GM12873 (cell line): ENCODE measurements at regions not wholly inside any gene's neighbourhood (a gene's known extent, or its start where the extent isn't known, plus 50 kb on each side); places are given as distances from the start of the nearest gene placed in this dataset.

ENCODE experiments used
- TF ChIP-seq, protein P1 (sequence below): IDR thresholded peaks from 2 replicates; pipeline ENCODE4 v1.5.1; 2012; ENCODE audit warnings: low read depth, mild to moderate bottlenecking, moderate library complexity, low read length, control low read depth; ENCODE audit not compliant: insufficient read depth; ENCODE audit errors: missing control alignments

DNA sequence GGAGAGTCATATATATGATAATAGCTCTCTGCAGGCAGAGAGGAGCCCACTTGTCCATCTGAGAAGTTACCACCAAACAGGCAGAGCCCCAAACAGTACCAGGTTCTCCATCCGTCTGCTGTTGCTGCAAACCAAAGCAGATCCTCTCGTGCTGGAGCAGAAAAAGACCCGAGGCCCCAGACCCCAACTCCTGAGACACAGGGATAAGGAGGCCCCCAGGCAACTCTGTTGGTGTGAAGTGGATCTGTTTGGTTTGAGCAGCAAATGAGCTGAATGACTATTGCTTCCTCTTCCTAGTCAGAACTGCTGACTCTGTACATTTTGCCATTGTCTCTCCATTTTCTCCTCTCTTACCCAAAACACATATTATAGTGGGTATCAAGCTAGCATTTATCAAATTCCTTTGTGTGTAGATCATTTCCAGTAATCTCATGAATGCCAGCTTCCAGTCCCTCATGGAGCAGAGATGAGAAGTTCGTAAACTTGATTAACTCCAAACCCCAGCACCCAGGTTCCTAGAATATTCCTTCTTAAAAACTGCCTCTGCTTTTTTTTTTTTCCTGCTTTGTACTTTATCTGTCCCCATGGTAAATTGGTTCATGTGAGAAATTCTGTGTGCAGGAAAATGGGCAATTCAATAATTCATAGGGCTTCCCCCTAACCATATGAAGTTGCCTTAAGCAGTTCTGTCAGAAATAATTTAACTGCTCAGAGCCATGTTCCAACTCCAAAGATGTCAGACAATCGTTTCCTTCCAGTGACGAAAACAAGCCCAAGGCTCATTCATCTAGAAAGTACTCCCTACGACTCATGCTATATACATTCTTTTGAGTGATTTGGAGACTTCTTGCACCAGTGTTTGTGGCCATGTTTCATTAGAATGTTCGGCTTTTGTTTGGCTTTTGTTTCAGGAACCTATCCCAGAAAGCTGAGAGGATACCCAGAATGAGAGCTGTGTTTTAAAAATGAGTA, 98.6 kb upstream of the ATXN3L start:
- TF ChIP-seq, protein P1, sequence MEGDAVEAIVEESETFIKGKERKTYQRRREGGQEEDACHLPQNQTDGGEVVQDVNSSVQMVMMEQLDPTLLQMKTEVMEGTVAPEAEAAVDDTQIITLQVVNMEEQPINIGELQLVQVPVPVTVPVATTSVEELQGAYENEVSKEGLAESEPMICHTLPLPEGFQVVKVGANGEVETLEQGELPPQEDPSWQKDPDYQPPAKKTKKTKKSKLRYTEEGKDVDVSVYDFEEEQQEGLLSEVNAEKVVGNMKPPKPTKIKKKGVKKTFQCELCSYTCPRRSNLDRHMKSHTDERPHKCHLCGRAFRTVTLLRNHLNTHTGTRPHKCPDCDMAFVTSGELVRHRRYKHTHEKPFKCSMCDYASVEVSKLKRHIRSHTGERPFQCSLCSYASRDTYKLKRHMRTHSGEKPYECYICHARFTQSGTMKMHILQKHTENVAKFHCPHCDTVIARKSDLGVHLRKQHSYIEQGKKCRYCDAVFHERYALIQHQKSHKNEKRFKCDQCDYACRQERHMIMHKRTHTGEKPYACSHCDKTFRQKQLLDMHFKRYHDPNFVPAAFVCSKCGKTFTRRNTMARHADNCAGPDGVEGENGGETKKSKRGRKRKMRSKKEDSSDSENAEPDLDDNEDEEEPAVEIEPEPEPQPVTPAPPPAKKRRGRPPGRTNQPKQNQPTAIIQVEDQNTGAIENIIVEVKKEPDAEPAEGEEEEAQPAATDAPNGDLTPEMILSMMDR: no peak

DNA sequence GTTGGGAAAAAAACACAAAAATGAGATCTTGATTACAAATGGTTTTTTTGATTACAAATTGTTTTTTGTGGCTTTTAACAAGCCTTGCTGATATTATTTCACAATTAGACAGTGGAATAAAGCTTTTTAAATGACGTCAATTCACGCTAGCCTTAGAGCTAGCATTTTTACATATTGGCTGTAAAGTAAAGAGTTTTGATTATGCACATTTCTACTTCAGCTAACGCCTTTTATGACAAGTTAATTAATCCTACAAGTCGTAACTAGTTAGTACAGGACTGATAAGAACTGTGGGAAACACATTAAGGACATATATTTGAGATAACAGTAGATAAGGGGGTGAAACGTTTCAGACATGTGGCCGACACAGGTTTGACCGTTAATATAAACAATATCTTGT, 95.7 kb upstream of the ATXN3L start:
- TF ChIP-seq, protein P1: no peak

DNA sequence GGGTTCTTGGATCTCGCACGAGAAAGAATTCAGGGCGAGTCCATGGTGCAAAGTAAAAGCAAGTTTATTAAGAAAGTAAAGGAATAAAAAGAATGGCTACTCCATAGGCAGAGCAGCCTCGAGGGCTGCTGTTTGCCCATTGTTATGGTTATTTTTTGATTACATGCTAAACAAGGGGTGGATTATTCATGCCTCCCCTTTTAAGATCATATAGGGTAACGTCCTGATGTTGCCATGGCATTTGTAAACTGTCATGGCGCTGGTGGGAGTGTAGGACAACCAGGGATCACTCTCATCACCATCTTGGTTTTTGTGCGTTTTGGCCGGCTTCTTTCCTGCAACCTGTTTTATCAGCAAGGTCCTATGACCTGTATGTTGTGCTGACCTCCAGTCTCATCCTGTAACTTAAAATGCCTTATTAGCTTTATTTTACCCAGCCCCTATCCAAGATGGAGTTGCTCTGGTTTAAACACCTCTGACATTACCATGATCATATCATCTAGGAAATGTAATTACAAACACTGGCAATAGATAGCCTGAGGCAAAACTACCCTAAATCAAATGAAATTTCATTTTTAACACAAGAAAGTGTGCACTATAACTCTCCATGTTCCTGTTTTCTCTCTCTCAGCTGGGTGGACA, 94.3 kb upstream of the ATXN3L start:
- TF ChIP-seq, protein P1: no peak

DNA sequence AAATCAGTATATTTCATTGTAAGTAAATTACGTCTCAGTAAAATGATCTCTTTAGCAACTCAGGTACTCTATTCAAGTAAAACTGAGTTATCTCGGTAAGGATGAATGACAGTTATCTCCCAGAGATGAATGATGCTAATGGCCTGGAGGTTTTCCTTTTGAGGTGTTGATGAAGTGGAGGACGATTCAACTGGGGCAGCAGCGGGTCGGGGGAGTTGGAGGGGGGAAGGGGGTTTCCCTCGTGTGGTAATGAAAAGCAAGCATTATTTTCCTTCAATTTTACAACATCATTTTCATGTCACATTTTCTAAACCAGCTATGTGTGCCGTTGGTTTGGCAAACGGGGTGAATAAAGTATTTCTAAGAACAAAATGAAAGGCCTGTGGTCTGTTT, 92.4 kb upstream of the ATXN3L start:
- TF ChIP-seq, protein P1: no peak

DNA sequence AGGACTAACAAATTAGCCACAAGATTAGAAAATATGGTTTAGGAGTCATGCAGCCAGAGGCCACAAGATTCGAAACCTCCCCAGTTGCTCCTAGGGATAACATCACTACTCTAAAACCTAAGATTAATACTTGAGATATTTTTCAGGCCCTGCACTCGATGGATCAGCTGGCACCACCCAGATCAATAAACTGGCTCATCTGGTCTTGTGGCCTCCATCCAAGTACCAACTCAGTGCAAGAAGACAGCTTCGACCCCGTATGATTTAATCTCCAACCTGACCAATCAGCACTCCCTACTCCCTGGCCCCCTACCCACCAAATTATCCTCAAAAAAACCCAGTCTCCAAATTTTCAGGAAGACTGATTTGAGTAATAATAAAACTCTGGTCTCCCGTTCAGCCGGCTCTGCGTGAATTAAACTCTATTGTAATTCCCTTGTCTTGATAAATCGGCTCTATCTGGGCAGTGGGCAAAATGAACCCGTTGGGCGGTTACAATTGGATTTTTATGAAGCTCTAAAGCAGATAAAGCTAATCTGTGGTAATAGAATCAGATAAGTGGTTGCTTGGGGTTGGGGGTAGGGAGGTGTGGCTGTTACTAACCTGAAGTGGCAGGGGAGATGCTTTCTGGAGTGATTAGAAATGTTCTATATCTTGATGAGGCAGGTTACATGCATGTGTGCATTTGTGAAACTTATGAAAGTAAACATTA, 91.8 kb upstream of the ATXN3L start:
- TF ChIP-seq, protein P1: no peak

DNA sequence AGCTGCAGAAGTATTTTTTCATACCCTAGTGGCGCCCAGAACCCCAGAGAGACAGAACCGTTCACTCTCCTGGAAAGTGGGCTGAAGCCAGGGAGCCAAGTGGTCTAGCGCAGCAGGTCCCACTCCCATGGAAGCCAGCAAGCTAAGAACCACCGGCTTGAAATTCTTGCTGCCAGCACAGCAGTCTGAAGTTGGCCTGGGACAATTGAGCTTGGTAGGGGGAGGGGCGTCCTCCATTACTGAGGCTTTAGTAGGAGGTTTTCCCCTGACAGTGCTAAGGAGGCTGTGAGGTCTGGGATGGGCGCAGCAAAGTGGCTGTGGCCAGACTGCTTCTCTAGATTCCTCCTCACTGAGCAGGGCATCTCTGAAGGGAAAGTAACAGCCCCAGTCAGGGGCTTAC, 84.5 kb upstream of the ATXN3L start:
- TF ChIP-seq, protein P1: no peak

DNA sequence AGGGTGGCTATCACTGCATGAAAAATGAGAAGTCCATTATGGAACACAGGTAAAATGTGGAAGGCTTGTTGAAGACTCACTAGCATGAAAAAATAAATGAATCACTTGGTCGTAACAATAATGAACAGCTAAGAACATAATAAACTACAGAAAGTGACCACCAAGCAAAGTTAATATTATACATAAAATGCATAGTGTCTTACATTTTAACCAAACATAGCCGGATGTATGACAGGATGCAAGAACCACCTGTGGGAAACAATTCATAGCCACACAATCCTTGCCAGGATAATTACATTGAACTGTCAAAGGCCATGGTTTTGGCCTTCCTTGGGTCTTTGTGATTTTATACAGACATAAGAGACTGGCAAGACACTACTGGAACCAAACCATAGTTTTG, 81.9 kb upstream of the ATXN3L start:
- TF ChIP-seq, protein P1: no peak
